Mesenchymal stem cell (in vitro differentiated cells and primary cell): ENCODE measurements at regions not wholly inside any gene's neighbourhood (a gene's known extent, or its start where the extent isn't known, plus 50 kb on each side); places are given as distances from the start of the nearest gene placed in this dataset.
A peak's percentile ranks its signal among the peaks of the same experiment; 100 is the strongest.

Source experiments
- DNase-seq: peaks from one replicate; pipeline ENCODE4 v3.0.0-alpha.2; 2013
- H2AFZ ChIP-seq: one replicate; pipeline ENCODE4 v1.6.1; 2013; ENCODE audit warnings: low read depth, mild to moderate bottlenecking, control low read depth, inconsistent platforms, low read length, moderate library complexity
- H2AK5ac ChIP-seq: 2 replicates; pipeline ENCODE4 v1.6.1; 2013; ENCODE audit warnings: low read length, moderate library complexity, mild to moderate bottlenecking, inconsistent platforms; ENCODE audit not compliant: severe bottlenecking
- H2BK120ac ChIP-seq: one replicate; pipeline ENCODE4 v1.6.1; 2013; ENCODE audit warnings: low read depth, mild to moderate bottlenecking, inconsistent platforms, low read length, moderate library complexity
- H2BK12ac ChIP-seq, 2 experiments: one replicate each; pipeline ENCODE4 v1.6.1; 2013; ENCODE audit warnings: inconsistent platforms in 2 of 2, low read length in 2 of 2, mild to moderate bottlenecking in 2 of 2, moderate library complexity in 2 of 2, control low read depth in 1 of 2
- H2BK15ac ChIP-seq: one replicate; pipeline ENCODE4 v1.6.1; 2013; ENCODE audit warnings: mild to moderate bottlenecking, low read depth, inconsistent platforms; ENCODE audit not compliant: poor library complexity, severe bottlenecking
- H2BK5ac ChIP-seq: 2 replicates; pipeline ENCODE4 v1.6.1; 2013; ENCODE audit warnings: low read depth, mild to moderate bottlenecking, low read length, control low read depth, inconsistent platforms; ENCODE audit not compliant: poor library complexity, severe bottlenecking
- H3K14ac ChIP-seq, 2 experiments: one replicate each; pipeline ENCODE4 v1.6.1; 2013; ENCODE audit warnings: inconsistent platforms in 2 of 2, low read length in 2 of 2, control low read depth in 1 of 2, mild to moderate bottlenecking in 1 of 2, moderate library complexity in 1 of 2
- H3K18ac ChIP-seq, 2 experiments: one replicate each; pipeline ENCODE4 v1.6.1; 2013; ENCODE audit warnings: inconsistent platforms in 2 of 2, low read length in 2 of 2, control low read depth in 1 of 2, low read depth in 1 of 2, mild to moderate bottlenecking in 1 of 2
- H3K23ac ChIP-seq, 2 experiments: one replicate each; pipeline ENCODE4 v1.6.1; 2013; ENCODE audit warnings: inconsistent platforms in 2 of 2, low read length in 2 of 2, mild to moderate bottlenecking in 2 of 2, moderate library complexity in 2 of 2, control low read depth in 1 of 2
- H3K27ac ChIP-seq: 2 replicates; pipeline ENCODE4 v1.5.1; 2013; ENCODE audit warnings: mild to moderate bottlenecking, moderate library complexity, low read length, control low read depth, inconsistent platforms; ENCODE audit not compliant: poor library complexity, severe bottlenecking
- H3K27me3 ChIP-seq, 2 experiments: 2 replicates each; pipeline versions ENCODE4 v1.6.1 to v1.7.0; 2013; ENCODE audit warnings: low read length in 2 of 2, mild to moderate bottlenecking in 2 of 2, moderate library complexity in 2 of 2, control low read depth in 1 of 2, inconsistent platforms in 1 of 2; ENCODE audit not compliant: control insufficient read depth in 1 of 2, insufficient read depth in 1 of 2
- H3K36me3 ChIP-seq, 2 experiments: 2 replicates each; pipeline versions ENCODE4 v1.6.1 to v1.7.0; 2013; ENCODE audit warnings: low read length in 2 of 2, control low read depth in 1 of 2, inconsistent platforms in 1 of 2, low read depth in 1 of 2, mild to moderate bottlenecking in 1 of 2; ENCODE audit not compliant: insufficient read depth in 2 of 2, control insufficient read depth in 1 of 2
- H3K4ac ChIP-seq, 2 experiments: one replicate each; pipeline ENCODE4 v1.6.1; 2013; ENCODE audit warnings: inconsistent platforms in 2 of 2, low read length in 2 of 2, mild to moderate bottlenecking in 2 of 2, moderate library complexity in 2 of 2, control low read depth in 1 of 2, low read depth in 1 of 2
- H3K4me1 ChIP-seq: 2 replicates; pipeline ENCODE4 v1.6.1; 2013; ENCODE audit warnings: low read depth, low read length, control low read depth; ENCODE audit not compliant: control insufficient read depth, insufficient read depth
- H3K4me2 ChIP-seq: 2 replicates; pipeline ENCODE4 v1.6.1; 2013; ENCODE audit warnings: low read length, mild to moderate bottlenecking, inconsistent platforms; ENCODE audit not compliant: poor library complexity, severe bottlenecking
- H3K4me3 ChIP-seq, 2 experiments: 2 replicates each; pipeline versions ENCODE4 v1.5.1 to v1.7.0; 2013; ENCODE audit warnings: low read length in 2 of 2, mild to moderate bottlenecking in 2 of 2, control low read depth in 1 of 2, low read depth in 1 of 2; ENCODE audit not compliant: insufficient read depth in 1 of 2
- H3K79me1 ChIP-seq: replicated peaks from 2 replicates; pipeline ENCODE4 v1.6.1; 2013; ENCODE audit warnings: mild to moderate bottlenecking, control low read depth, low read length, inconsistent platforms; ENCODE audit not compliant: poor library complexity, severe bottlenecking
- H3K9ac ChIP-seq: 2 replicates; pipeline ENCODE4 v1.7.0; 2013; ENCODE audit warnings: mild to moderate bottlenecking, low read length, moderate library complexity
- H3K9me3 ChIP-seq: 2 replicates; pipeline ENCODE4 v1.7.0; 2013; ENCODE audit warnings: mild to moderate bottlenecking, low read length; ENCODE audit not compliant: control insufficient read depth
- H4K8ac ChIP-seq: one replicate; pipeline ENCODE4 v1.6.1; 2013; ENCODE audit warnings: inconsistent platforms, mild to moderate bottlenecking, low read length, moderate library complexity
- H4K91ac ChIP-seq: one replicate; pipeline ENCODE4 v1.6.1; 2013; ENCODE audit warnings: mild to moderate bottlenecking, low read length, inconsistent platforms
- WGBS: methylation state at CpG from one replicate; pipeline ENCODE4 v1.1.7; 2013; ENCODE audit warnings: mixed read lengths; 5-methylcytosine and 5-hydroxymethylcytosine counted together

DNA sequence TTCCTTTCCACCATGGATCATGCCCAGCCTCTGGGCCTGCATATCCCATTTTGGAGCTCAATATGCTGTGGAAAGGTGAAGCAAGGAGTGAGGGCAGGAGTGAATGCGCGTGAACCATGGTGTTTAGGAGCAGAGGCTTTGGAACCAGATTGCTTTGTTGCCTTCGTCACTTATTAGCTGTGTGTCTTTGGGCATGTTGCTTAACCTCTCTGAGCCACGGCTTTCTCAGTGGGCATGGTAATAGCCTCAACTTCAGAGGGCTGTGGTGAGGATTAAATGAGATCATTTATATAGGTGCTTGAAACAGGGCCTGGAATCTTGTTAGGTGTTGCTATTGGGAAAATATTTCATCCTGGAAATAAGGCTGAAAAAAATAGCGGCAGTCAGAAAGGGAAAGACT is 129.7 kb downstream of the WNT7A start:
- H3K36me3 ChIP-seq, result no peaks in the 10 kb centered on the region
- no peak for DNase-seq
- peaks cover 4% of the 10 kb centered on the region for H3K9me3 ChIP-seq
- H3K4me2 ChIP-seq, result no peak overlapping the region
- no peaks in the 10 kb centered on the region for H3K79me1 ChIP-seq
- no peak overlapping the region for H4K91ac ChIP-seq
- H3K27me3 ChIP-seq, result peaks cover 0 to 18% of the 10 kb centered on the region in 2 experiments
- no peak overlapping the region for H3K23ac ChIP-seq
- H3K4me1 ChIP-seq, result no peaks in the 10 kb centered on the region
- no peak overlapping the region for H2BK12ac ChIP-seq
- no peak overlapping the region for H3K9ac ChIP-seq
- no peak overlapping the region for H2BK120ac ChIP-seq
- no peak overlapping the region for H2AK5ac ChIP-seq
- H3K14ac ChIP-seq, result no peak overlapping the region
- H2BK15ac ChIP-seq, result no peak overlapping the region
- no peak overlapping the region for H4K8ac ChIP-seq
- no peak overlapping the region for H3K27ac ChIP-seq
- H2AFZ ChIP-seq, result no peak overlapping the region
- WGBS, result 84% methylated on average over 5 of the region's 5 CpGs
- no peak overlapping the region for H3K4ac ChIP-seq
- H3K18ac ChIP-seq, result no peak overlapping the region
- no peak overlapping the region for H3K4me3 ChIP-seq
- H2BK5ac ChIP-seq, result no peak overlapping the region

DNA sequence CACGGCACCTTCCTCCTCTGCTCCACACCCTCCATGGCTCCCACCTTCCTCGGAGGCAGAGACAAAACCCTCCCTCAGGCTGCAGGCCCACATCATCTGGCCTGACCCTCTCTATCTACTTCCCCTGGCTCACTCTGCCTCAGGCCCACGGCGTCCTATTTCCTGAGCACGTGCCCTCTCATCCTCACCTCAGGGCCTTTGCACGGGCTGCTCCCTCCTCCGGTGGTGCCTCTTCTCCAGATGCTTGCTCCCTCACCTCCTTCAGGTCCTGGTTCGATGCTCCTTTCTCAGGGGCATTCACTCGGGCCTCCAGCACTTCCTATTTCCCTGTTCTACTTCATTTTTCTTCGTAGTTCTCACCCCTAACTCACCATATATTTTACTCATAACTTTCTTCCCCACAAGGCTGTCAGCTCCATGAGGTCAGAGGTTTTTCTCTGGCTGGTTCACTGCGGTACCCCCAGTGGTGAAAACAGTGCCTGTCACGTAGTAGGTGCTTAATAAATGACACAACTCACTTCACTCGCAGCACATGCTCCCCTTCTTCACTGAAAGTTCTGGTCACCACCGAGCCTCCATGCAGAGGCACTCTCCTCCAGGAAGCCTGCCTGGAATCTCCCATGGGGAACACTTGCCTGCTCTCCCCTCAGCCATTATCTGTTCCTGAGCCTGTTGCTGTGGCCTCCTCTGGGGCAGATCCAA is 130.7 kb downstream of the WNT7A start:
- no peak overlapping the region for H2AFZ ChIP-seq
- no peak overlapping the region for H4K91ac ChIP-seq
- no peak overlapping the region for H3K14ac ChIP-seq
- 77% methylated on average over 14 of the region's 14 CpGs for WGBS
- H4K8ac ChIP-seq, result no peak overlapping the region
- no peaks in the 10 kb centered on the region for H3K9me3 ChIP-seq
- H2BK5ac ChIP-seq, result no peak overlapping the region
- no peaks in the 10 kb centered on the region for H3K36me3 ChIP-seq
- no peak overlapping the region for H3K18ac ChIP-seq
- H3K4me2 ChIP-seq, result no peak overlapping the region
- no peaks in the 10 kb centered on the region for H3K79me1 ChIP-seq
- no peak overlapping the region for H2BK120ac ChIP-seq
- no peaks in the 10 kb centered on the region for H3K4me1 ChIP-seq
- no peak overlapping the region for H2BK15ac ChIP-seq
- no peak overlapping the region for H3K4ac ChIP-seq
- DNase-seq, result no peak
- no peak overlapping the region for H2BK12ac ChIP-seq
- no peak overlapping the region for H2AK5ac ChIP-seq
- peaks cover 0 to 18% of the 10 kb centered on the region in 2 experiments for H3K27me3 ChIP-seq
- no peak overlapping the region for H3K9ac ChIP-seq
- no peak overlapping the region for H3K27ac ChIP-seq
- no peak overlapping the region for H3K23ac ChIP-seq
- no peak overlapping the region for H3K4me3 ChIP-seq

DNA sequence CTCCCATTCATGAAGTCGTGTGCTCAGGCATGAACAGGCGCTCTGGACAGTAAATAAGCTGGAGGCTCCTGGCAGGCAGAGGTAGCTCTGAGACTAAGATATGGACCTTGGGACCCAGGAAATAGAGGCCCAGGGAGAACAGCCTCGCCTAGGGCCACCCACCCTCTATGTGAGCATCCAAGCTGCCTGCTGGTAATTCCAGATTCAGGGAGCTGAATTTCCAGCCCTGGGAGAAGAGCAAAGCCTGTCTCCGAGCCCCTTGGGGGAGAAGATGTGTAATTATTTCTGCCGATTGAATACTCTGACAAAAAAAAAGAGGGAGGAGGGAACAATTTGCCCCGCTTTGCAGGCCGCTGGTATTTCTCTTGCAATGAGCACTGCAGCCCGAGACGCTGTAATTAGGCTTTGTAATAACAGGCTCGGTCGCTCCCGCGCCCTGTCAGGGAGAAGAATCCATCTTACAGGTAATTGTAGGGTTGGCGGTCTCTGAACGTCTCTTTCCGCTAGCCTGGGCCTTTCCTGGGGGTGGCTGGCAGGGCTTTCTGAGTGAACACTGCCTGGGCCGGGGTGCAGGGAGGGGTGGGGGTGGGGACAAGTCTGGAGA is 131.5 kb downstream of the WNT7A start:
- no peak overlapping the region for H3K4me2 ChIP-seq
- H3K14ac ChIP-seq, result no peak overlapping the region
- no peak overlapping the region for H3K4ac ChIP-seq
- H2BK5ac ChIP-seq, result no peak overlapping the region
- no peak overlapping the region for H4K91ac ChIP-seq
- H2BK12ac ChIP-seq, result no peak overlapping the region
- no peaks in the 10 kb centered on the region for H3K9me3 ChIP-seq
- no peak overlapping the region for H3K23ac ChIP-seq
- H2AK5ac ChIP-seq, result no peak overlapping the region
- H3K9ac ChIP-seq, result no peak overlapping the region
- DNase-seq, result no peak
- H3K79me1 ChIP-seq, result no peaks in the 10 kb centered on the region
- no peak overlapping the region for H2AFZ ChIP-seq
- no peak overlapping the region for H4K8ac ChIP-seq
- no peak overlapping the region for H3K4me3 ChIP-seq
- H2BK120ac ChIP-seq, result no peak overlapping the region
- H3K36me3 ChIP-seq, result no peaks in the 10 kb centered on the region
- H3K27ac ChIP-seq, result no peak overlapping the region
- no peak overlapping the region for H2BK15ac ChIP-seq
- WGBS, result 82% methylated on average over 16 of the region's 17 CpGs
- H3K27me3 ChIP-seq, result peaks cover 0 to 18% of the 10 kb centered on the region in 2 experiments
- H3K4me1 ChIP-seq, result no peaks in the 10 kb centered on the region
- H3K18ac ChIP-seq, result no peak overlapping the region

DNA sequence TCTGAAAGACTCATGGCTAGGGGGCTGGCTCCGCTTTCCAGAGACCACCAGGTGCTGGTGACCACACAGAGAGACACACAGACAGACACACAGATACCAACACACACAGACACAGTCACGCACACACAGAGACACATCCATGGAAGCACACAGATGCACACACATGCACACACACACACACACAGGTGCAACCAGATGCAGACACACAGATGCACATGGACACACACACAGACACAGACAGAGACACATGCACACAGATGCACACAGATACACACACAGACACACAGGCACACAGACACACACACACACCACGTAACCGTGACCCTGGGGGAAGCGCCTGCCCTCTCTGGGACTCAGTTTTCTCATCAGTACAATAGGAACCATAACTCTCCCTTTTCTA is 132.2 kb downstream of the WNT7A start:
- no peak overlapping the region for H2BK15ac ChIP-seq
- H3K14ac ChIP-seq, result no peak overlapping the region
- no peak overlapping the region for H3K18ac ChIP-seq
- H3K23ac ChIP-seq, result no peak overlapping the region
- no peak for DNase-seq
- H2AK5ac ChIP-seq, result no peak overlapping the region
- H3K4me3 ChIP-seq, result no peak overlapping the region
- no peak overlapping the region for H3K27ac ChIP-seq
- no peak overlapping the region for H2BK12ac ChIP-seq
- no peaks in the 10 kb centered on the region for H3K4me1 ChIP-seq
- H2BK5ac ChIP-seq, result no peak overlapping the region
- H3K9ac ChIP-seq, result no peak overlapping the region
- no peak overlapping the region for H2AFZ ChIP-seq
- H4K91ac ChIP-seq, result peak overlapping the region; percentile 13
- H3K9me3 ChIP-seq, result no peaks in the 10 kb centered on the region
- no peak overlapping the region for H4K8ac ChIP-seq
- H3K36me3 ChIP-seq, result no peaks in the 10 kb centered on the region
- no peaks in the 10 kb centered on the region for H3K79me1 ChIP-seq
- H3K27me3 ChIP-seq, result peaks cover 0 to 18% of the 10 kb centered on the region in 2 experiments
- H3K4me2 ChIP-seq, result no peak overlapping the region
- 86% methylated on average over 4 of the region's 5 CpGs for WGBS
- no peak overlapping the region for H2BK120ac ChIP-seq
- H3K4ac ChIP-seq, result no peak overlapping the region
